Activated T-helper 2 cell treated with anti-CD3 and anti-CD28 coated beads, Interferon-gamma antibody, Interleukin-2, Interleukin-4, amounts not matched to agents 10 μg/mL and 5 μg/mL and 100 μg/mL, durations not matched to agents 14 hours and 24 hours and 36 hours (primary cell): ENCODE measurements at regions not wholly inside any gene's neighbourhood (a gene's known extent, or its start where the extent isn't known, plus 50 kb on each side); places are given as distances from the start of the nearest gene placed in this dataset.
"Not testable (repeated sequence)": the region's sequence is repeated elsewhere in the genome, so short reads cannot be mapped to it uniquely, and the experiment has no call there.

ENCODE experiments used
- DNase-seq: peaks from one replicate; pipeline ENCODE4 v3.0.0; 2021; ENCODE audit warnings: low spot score
- H3K27ac Mint-ChIP-seq: one replicate; pipeline ENCODE4 v1.8.0; 2021; ENCODE audit warnings: mixed read lengths
- H3K27me3 Mint-ChIP-seq: one replicate; pipeline ENCODE4 v1.8.0; 2021; ENCODE audit warnings: low read depth, mixed read lengths
- H3K36me3 Mint-ChIP-seq: one replicate; pipeline ENCODE4 v1.8.0; 2021; ENCODE audit warnings: low read depth, mixed read lengths
- H3K4me1 Mint-ChIP-seq: one replicate; pipeline ENCODE4 v1.8.0; 2021; ENCODE audit warnings: low read depth, mixed read lengths
- H3K4me3 Mint-ChIP-seq: one replicate; pipeline ENCODE4 v1.8.0; 2021; ENCODE audit warnings: low read depth, mild to moderate bottlenecking, moderate library complexity, mixed read lengths
- H3K9me3 Mint-ChIP-seq: one replicate; pipeline ENCODE4 v1.8.0; 2021; ENCODE audit warnings: mixed read lengths
- intact Hi-C: fragments of 100-400 bp; cut with micrococcal nuclease; formaldehyde crosslinking; loops from one replicate; pipeline ENCODE4 v1.15.1; 2023

- intact Hi-C loops, result no loop called here
- Mint-ChIP-seq H3K9me3 (no peaks in the 10 kb centered on the region), H3K4me1 (peaks cover 3% of the 10 kb centered on the region), H3K27ac (no peak overlapping the region), H3K27me3 (no peaks in the 10 kb centered on the region), H3K36me3 (no peaks in the 10 kb centered on the region), H3K4me3 (no peak overlapping the region)
- DNase-seq, result no peak
Observed at GRCh38 chr5:6246820-6247437, 131.4 kb downstream of the MED10 start.

- Mint-ChIP-seq H3K9me3 (peaks cover 6% of the 10 kb centered on the region), H3K27me3 (no peaks in the 10 kb centered on the region), H3K27ac (no peak overlapping the region), H3K36me3 (no peaks in the 10 kb centered on the region), H3K4me3 (no peak overlapping the region), H3K4me1 (peaks cover 3% of the 10 kb centered on the region)
- intact Hi-C loops, result no loop called here
- DNase-seq, result no peak
Observed at GRCh38 chr5:6244339-6244714, 134.0 kb downstream of the MED10 start.

DNA sequence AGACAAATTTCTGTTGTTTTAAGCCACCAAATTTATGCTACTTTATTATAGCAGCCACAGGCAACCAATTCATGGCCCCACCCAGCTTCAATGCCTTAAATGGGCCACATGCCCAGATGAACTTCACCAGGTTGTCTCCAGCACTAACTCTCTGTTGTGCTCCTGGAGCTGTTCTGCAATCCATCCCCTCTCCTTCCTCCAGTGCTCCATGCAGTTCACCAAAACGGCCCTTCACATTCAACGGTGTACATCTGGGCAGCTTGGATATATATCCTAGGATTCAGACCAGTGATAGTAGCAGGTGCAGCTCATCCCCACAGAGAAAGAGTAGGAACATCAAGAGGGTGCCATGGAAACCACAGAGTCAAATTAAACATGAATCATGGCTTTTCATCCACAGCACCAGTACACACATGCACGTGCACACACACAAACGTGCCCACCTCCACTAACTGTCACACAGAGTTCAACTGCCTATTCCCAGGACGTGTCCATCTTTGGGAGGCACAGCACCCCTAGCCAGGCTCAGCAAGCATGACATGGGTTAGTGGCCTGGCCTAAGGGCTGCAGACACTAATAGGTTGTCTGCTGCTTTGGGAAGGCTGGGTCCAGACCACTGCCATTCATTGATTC, 134.5 kb downstream of the MED10 start:
- Mint-ChIP-seq H3K27me3 (no peaks in the 10 kb centered on the region), H3K4me3 (no peak overlapping the region), H3K4me1 (peaks cover 3% of the 10 kb centered on the region), H3K36me3 (no peaks in the 10 kb centered on the region), H3K9me3 (peaks cover 6% of the 10 kb centered on the region), H3K27ac (no peak overlapping the region)
- intact Hi-C loops, result no loop called here
- DNase-seq, result no peak

- intact Hi-C loops, H3K27me3 Mint-ChIP-seq, H3K4me3 Mint-ChIP-seq: not testable (repeated sequence)
Observed at GRCh38 chr5:6241056-6241455, 137.3 kb downstream of the MED10 start.

GRCh38 chr5:6236858-6237481, 141.4 kb downstream of the MED10 start:
- Mint-ChIP-seq H3K27me3 (no peaks in the 10 kb centered on the region), H3K4me3 (no peak overlapping the region), H3K36me3 (no peaks in the 10 kb centered on the region), H3K4me1 (no peaks in the 10 kb centered on the region), H3K9me3 (peaks cover 6% of the 10 kb centered on the region), H3K27ac (no peak overlapping the region)
- intact Hi-C loops, result no loop called here
- no peak for DNase-seq

More at GRCh38 chr5:6241056-6241455, 137.3 kb downstream of the MED10 start:
- H3K36me3 Mint-ChIP-seq, H3K27ac Mint-ChIP-seq, DNase-seq, H3K9me3 Mint-ChIP-seq, H3K4me1 Mint-ChIP-seq: not testable (repeated sequence)

DNA sequence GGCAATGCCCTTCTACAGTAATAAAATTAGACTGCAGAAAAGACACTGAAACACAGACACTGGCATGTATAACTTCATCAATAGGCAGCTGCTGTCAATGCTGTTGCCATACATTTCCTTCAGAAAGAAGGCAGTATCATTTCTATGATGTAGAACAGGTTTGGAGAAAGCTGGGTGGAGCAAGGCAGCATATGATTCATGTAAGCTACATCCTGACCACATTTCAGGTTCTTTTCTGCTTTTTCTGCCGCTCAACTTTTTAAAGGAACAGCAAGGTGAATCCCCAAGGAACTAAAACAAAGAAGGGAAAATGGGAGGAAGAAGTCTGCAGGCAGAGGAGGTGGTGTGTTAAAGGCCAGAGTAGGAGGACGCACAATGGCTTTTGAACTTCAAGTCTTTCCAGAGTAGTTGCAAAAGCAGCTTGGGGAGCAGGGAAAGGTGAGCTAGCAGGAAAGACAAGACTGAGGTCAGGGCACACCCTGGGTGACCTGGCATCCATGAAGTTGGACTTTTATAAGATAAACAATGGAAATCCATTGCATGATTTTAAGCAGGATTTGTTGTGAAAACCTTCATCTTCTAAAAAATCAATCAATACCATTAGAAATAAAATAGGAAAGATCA, 142.1 kb downstream of the MED10 start:
- no peak overlapping the region for H3K4me3 Mint-ChIP-seq
- H3K4me1 Mint-ChIP-seq, result no peaks in the 10 kb centered on the region
- H3K27me3 Mint-ChIP-seq, result no peaks in the 10 kb centered on the region
- H3K27ac Mint-ChIP-seq, result no peak overlapping the region
- no peak for DNase-seq
- no peaks in the 10 kb centered on the region for H3K36me3 Mint-ChIP-seq
- peaks cover 6% of the 10 kb centered on the region for H3K9me3 Mint-ChIP-seq
- intact Hi-C loops, result no loop called here

- Mint-ChIP-seq H3K4me3 (no peak overlapping the region), H3K27ac (no peak overlapping the region)
- no peak for DNase-seq
Observed at GRCh38 chr5:6235726-6236125, 142.6 kb downstream of the MED10 start.

DNA sequence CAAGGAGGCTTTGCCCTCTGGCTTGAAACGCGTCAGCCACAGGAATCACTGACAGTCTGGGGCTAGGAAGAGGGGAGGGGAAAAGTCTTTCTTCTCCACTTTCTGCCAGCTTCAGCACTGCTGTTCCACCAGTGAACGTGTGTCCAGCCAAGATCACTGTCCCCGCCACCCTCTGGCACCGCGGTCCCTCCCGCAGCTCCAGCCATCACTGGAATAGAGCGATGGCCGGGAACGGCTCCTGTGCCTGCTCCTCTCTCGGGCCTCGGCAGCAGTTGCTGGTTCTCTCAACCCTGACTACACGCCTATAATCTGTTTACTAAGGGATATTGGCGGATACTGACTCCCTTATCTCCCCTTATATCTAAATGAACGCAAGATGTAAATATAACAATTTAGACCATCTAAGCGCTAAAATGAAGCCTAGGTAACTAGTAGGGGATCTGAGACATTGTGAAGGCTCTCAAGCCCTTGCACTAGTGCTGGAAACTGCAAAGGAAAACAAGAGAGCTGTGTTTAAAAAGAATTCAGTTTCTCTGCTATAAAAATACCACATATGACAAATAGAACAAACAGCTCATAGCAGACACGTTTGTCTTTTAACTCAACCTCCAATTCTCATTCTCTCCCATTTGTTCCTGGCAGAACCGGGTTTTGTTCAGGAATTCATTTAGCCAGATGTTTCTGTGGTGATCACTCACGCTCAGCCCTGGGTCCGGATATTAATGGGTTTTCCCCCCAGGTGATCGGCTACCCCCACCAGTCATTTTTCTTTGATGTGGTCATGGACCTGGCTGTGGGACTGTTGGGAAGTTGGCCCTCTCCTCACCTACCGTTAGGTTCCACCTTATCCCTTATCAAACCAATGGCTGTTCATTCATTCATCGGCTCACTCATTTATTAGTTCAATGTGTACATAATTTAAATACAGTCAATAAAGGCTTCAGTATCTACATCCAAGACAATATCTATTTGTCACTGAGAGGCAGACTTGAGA, 149.8 kb downstream of the MED10 start:
- no peaks in the 10 kb centered on the region for H3K36me3 Mint-ChIP-seq
- no peaks in the 10 kb centered on the region for H3K4me1 Mint-ChIP-seq
- H3K4me3 Mint-ChIP-seq, result no peak overlapping the region
- no peak for DNase-seq
- no peaks in the 10 kb centered on the region for H3K27me3 Mint-ChIP-seq
- no peak overlapping the region for H3K27ac Mint-ChIP-seq
- intact Hi-C loops, result no loop called here
- no peaks in the 10 kb centered on the region for H3K9me3 Mint-ChIP-seq

More at GRCh38 chr5:6235726-6236125, 142.6 kb downstream of the MED10 start:
- intact Hi-C loops, result no loop called here
- Mint-ChIP-seq H3K4me1 (no peaks in the 10 kb centered on the region), H3K9me3 (peaks cover 1% of the 10 kb centered on the region), H3K36me3 (no peaks in the 10 kb centered on the region), H3K27me3 (no peaks in the 10 kb centered on the region)

DNA sequence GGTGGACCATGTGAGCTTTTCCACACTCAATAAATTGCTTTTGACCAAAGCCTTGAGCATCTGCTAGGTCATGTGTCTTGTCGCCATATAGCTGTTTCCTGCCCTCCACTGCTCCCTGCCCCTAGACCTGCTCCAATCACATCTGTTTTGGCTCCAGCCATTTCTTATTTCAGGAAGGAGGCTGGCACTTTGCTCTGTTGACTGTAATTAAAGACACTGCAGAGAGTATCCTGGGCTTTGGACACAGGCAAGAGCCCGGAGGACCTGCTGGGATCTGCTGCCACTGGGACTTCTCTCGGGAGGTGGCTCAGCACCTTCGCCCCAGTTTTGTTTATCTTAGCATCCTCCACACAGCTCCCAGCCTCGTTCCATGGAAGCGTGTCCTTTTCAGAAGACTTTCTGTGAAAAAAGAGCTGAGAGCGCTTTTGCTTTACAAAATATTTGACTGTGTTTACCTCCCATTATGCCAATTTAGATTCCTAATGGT, 153.2 kb downstream of the MED10 start:
- intact Hi-C loops, result no loop called here
- no peak overlapping the region for H3K27ac Mint-ChIP-seq
- no peak overlapping the region for H3K4me3 Mint-ChIP-seq
- H3K9me3 Mint-ChIP-seq, result no peaks in the 10 kb centered on the region
- no peak for DNase-seq
- no peaks in the 10 kb centered on the region for H3K36me3 Mint-ChIP-seq
- no peaks in the 10 kb centered on the region for H3K27me3 Mint-ChIP-seq
- no peaks in the 10 kb centered on the region for H3K4me1 Mint-ChIP-seq

GRCh38 chr5:6224406-6224805, 153.9 kb downstream of the MED10 start:
- intact Hi-C loops, result no loop called here
- H3K4me3 Mint-ChIP-seq, result no peak overlapping the region
- H3K36me3 Mint-ChIP-seq, result no peaks in the 10 kb centered on the region
- H3K9me3 Mint-ChIP-seq, result no peaks in the 10 kb centered on the region
- no peaks in the 10 kb centered on the region for H3K27me3 Mint-ChIP-seq
- DNase-seq, result no peak
- no peak overlapping the region for H3K27ac Mint-ChIP-seq
- H3K4me1 Mint-ChIP-seq, result no peaks in the 10 kb centered on the region

DNA sequence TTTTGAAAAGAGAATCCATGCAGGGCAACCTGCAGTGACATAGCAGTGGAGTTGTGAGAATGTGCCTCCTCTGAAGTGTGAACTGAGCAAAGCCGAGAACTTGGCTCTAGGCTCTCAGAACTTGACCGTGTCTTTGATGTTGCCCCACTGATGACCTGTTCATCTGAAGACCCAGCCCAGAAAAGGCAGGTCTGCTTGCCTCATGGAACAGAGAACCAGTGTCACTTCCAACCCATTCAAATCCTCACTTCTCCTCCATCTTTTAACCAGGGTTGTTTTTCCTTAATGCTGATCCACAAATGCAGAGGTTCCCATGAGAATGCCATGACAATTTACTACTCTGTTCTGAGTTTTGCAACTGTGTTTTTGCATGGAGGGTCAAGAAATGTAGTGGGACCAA, 155.4 kb downstream of the MED10 start:
- no peak for DNase-seq
- H3K36me3 Mint-ChIP-seq, result no peaks in the 10 kb centered on the region
- intact Hi-C loops, result no loop called here
- no peak overlapping the region for H3K4me3 Mint-ChIP-seq
- H3K9me3 Mint-ChIP-seq, result no peaks in the 10 kb centered on the region
- no peaks in the 10 kb centered on the region for H3K4me1 Mint-ChIP-seq
- H3K27me3 Mint-ChIP-seq, result no peaks in the 10 kb centered on the region
- H3K27ac Mint-ChIP-seq, result no peak overlapping the region

GRCh38 chr5:6222121-6222520, 156.2 kb downstream of the MED10 start:
- intact Hi-C loops, result no loop called here
- Mint-ChIP-seq H3K4me3 (no peak overlapping the region), H3K9me3 (no peaks in the 10 kb centered on the region), H3K36me3 (no peaks in the 10 kb centered on the region), H3K4me1 (no peaks in the 10 kb centered on the region), H3K27ac (peak overlapping the region; percentile 43), H3K27me3 (no peaks in the 10 kb centered on the region)
- no peak for DNase-seq
